SKM-1 treated with dmso at 0.1 percent for 144 hours (cell line): ENCODE measurements at regions not wholly inside any gene's neighbourhood (a gene's known extent, or its start where the extent isn't known, plus 50 kb on each side); places are given as distances from the start of the nearest gene placed in this dataset.
A peak's percentile ranks its signal among the peaks of the same experiment; 100 is the strongest.
"Not testable (repeated sequence)": the region's sequence is repeated elsewhere in the genome, so short reads cannot be mapped to it uniquely, and the experiment has no call there.

Experiments used
- DNase-seq: peaks from one replicate; lab custom pipeline; 2025; ENCODE audit not compliant: unreplicated experiment; lab: John Stamatoyannopoulos, UW

DNA sequence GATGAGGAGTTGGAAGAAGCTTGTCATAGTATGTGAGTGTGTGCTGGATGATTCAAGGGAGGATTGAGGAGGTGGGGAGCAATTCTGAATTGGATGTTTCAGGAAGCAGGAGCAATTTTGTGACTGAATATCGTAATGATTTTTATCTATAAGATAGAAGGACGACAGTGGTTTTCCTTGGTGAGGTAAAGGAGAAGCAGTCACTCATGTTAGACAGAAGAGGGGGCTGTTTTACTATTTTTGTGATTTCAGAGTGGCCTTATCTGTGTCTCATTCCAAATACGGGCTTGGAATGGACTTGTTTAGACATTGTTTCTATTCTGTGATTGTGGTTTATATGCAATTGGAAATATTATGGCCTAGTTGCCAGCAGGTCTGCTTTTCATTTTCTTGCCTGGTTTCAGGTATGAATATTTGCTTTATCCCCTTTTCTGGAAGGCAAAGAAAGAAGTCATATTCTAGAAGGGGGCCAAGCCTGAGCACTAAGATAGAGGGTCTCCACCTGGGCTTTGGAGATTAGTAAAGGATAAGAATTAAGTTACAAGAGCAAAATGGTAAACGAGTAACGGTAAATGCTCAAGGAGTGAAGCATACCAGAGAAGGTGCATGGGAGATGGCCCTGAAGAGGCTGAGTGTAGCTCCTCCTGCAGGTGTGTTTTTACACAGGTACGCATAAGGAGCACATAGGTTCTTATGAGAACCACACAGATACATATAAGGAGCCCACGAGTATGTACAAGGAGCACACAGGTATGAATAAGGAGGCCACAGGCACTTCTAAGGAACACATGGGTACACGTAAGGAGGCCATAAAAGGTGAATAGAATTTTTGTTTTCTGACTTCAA lies 124.6 kb upstream of the KCNAB1 start:
- peak; percentile 56 for DNase-seq

DNA sequence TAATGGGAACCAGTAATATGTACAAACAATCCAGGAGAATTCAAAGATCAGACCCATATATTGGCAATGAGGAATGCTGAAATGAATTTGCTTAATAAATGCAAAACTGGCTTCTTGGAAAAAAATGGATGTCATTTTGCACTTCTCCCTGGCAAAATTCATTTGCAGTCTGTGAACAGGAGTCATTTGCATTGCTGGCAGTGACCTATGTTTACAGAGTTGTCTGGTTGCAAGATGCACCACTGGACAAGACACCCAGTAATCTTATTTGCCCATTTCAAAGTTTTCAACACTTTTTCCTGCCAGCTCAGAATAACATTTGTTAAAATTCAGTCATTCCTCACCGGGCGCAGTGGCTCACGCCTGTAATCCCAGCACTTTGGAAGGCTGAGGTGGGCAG lies 123.5 kb upstream of the KCNAB1 start:
- DNase-seq: no peak

DNA sequence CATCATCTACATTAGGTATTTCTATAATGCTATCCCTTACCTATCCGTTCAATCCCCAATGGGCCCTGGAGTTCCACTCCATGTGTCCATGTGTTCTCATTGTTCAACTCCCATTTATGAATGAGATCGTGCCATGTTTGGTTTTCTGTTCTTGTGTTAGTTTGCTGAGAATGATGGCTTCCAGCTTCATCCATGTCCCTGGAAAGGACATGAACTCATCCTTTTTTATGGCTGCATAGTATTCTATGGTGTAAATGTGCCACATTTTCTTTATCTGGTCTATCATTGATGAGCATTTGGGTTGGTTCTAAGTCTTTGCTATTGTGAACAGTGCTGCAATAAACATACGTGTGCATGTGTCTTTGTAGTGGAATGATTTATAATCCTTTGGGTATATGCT lies 122.2 kb upstream of the KCNAB1 start:
- DNase-seq: not testable (repeated sequence)

DNA sequence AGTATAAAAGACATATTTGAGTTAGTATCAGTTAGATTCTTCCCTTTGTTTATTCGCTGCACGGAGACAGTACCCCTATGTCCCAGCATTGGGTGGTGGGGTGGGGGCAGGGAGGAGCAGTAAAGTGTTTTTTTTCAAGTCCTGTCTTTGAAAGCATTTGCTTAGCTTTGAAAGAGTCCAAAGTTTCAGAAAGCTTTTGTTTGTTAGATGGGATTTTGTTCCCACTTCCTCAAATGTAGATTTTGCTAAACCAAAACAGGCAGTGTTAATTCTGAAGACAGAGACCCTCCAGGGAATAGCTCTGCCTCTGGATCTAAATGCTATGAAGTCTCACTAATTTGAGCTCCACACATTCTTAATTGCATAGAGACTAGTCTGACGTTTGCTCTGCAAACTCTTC lies 114.6 kb upstream of the KCNAB1 start:
- no peak for DNase-seq

DNA sequence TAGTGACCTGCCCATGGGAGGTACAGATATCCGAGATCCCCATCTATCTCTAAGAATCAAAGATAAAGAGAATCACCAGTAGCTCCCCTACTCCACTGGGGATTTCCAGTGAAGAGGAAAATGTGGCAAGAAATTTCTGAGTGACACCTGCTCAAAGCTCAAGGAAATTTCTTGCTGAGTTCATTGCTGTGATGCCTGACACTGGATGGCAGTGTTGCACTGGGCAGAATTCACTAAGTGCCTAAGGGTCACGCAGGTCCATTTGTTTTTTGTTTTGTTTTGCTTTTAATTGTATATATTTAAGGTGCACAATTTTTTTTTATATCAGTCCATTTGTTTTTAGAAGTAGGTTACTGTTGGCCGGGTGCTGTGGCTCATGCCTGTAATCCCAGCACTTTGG lies 109.5 kb upstream of the KCNAB1 start:
- no peak for DNase-seq

DNA sequence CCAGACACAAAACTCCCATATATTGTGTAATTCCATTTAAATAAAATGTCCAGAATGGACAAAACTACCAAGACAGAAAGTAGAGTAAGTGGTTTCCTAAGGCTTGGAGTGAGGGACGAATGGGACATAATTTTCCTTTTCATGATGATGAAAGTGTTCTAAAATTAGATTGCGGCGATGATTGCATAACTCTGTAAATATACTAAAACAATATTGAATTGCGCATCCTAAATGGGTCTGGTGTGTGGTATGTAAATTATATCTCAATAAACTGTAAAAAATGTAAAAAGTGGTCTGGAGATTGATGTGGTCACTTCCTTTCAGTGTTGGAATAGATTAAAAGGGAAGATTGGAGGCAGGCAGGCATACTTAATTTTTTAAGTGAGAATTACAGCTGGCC lies 105.9 kb upstream of the KCNAB1 start:
- no peak for DNase-seq

DNA sequence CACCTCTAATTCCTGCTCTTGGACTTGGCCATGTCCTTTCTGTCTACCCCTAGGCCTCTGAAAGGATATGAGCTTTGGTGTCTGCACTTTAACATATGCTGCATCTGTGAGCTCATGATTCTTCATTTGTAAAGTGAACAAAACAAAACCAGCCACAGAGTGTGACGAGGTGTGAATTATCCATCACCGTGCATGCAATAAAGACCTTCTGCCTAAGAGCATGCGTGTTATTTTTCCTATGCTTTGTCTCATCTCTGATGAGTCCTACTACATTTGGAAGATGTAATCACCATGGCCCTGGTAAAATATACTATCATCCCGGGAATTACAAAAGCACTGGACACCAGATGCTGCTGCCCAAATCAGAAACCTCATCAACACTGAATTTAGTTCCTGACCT lies 103.5 kb upstream of the KCNAB1 start:
- no peak for DNase-seq

DNA sequence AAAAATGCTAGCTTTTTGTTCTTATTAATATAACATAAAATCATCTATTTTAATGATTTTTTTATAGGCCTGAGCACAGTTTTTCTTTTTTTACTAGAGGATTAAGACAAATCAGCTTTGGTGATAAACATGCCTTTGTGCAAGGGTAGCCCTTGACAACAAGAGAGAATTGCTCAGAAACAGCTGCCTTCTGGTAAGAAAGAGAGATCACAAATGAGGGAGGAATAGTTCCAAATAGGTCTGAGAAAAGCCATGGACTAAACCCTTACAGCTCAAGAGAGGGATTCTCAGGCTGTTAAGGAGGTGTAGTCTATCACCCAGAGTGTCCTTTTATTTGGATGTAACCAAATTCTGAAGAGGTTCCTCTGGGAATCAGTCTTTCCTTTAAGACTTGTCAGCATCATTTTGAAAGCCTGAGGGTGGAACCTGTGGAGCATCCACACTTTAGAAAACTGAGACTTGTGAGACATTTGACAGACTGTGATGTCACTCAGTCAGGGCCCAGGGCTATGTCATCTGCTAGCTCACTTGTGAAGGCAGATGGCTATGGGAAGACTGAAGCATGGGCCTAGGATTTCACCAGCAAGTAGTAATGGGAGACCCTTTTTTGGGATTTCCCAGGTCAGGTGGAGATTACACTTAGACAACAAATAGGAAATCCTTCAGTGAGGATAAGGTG lies 102.9 kb upstream of the KCNAB1 start:
- DNase-seq: no peak

DNA sequence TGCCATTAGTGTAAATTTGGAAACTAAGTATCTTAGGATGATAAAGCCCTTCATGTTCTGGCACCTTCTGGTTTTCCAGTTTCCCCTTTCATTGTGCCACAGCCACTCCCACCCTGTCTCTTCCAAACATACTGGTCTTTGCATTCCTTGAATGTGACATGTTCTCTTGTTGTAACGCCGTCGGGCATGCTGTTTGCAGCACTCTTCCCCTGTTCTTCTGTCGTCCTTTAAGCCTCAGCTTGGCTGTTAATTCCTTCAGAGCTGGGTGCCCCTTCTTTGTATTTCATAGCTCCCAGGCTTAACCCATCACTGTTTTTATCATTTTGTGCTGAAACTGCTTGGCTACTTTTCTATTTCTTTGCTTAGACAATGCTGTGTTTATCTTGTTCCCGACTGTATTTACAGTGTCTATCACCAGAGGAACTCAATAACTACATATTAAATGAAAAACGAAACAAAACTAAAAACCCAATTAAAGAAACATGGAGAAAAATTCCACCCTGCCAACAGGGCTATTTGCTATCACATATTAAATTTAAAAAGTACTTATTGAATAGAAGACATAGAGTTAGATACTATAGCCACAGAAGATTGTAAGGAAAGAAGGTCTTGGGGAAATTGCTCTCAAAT lies 95.4 kb upstream of the KCNAB1 start:
- DNase-seq: no peak

DNA sequence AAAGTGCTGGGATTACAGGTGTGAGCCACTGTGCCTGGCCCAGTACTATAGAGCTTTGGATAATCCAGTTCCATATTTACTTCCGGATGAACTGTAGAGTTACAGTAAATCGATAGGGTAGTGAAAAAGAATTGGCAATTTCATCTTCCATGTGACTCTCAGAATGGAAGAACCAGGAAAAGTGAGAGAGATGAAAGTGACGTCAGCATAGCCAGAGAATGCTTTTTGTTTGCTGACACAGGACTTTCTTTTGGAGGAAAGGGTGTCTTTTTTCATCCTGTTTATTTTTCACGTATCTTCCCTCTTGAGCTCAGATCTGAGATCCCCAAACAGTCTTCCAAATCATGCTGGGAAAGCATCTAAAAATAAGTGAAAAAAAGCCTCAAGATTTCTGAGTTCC lies 91.2 kb upstream of the KCNAB1 start:
- no peak for DNase-seq

DNA sequence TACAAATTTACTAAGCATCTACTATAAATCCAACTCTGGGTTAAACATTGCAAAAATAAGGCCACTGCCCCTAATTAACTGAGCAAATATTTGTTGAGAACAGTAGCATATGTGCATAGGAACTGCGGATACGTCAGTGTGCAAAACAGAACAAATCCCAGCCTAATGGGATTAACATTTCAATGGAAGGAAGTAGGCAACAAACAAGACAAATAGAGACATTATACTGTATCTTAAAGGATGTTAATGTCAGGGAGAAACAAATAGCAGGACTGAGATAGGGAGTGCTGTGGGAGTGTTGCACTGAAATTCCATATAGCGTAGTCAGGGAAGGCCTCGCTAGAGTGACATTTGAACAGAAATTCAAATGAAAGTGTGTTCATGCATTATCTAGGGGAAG lies 89.7 kb upstream of the KCNAB1 start:
- no peak for DNase-seq

DNA sequence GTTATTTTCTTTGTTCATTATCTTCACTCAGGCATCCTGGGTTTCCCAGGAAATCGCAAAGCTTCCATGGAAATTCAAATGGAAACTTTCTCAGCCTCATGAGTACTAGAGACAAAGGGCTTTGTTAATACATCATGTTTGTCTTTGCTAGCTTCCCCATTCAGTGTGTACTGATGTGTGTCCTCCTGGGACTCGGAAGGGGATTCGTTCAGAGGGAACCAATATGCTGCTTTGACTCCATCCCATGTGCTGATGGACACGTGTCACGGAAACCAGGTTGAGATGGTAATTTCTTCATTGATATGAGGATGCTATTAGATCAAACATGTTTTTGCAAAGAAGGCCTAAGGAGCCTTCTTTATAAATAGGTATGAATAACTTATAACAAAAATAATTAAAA lies 87.0 kb upstream of the KCNAB1 start:
- DNase-seq: no peak

DNA sequence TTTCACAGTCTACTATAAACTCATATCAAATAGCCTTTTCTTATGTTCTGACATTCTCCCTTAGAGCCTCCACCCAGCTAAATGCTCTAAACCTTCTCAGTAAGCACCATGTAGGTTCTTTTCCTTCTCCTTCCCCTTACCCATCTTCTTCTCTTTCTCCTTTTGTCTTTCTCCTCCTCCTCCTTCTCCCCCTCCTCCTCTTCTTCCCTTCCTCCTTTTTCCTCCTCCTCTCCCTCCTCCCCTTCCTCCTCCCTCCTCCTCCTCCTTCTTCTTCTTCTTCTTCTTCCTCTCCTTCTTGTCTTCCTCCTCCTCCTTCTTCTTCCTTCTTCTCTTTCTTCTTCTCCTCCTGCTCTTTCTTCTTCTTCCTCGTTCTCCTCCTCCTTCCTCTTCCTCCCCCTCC lies 85.2 kb upstream of the KCNAB1 start:
- DNase-seq: no peak

DNA sequence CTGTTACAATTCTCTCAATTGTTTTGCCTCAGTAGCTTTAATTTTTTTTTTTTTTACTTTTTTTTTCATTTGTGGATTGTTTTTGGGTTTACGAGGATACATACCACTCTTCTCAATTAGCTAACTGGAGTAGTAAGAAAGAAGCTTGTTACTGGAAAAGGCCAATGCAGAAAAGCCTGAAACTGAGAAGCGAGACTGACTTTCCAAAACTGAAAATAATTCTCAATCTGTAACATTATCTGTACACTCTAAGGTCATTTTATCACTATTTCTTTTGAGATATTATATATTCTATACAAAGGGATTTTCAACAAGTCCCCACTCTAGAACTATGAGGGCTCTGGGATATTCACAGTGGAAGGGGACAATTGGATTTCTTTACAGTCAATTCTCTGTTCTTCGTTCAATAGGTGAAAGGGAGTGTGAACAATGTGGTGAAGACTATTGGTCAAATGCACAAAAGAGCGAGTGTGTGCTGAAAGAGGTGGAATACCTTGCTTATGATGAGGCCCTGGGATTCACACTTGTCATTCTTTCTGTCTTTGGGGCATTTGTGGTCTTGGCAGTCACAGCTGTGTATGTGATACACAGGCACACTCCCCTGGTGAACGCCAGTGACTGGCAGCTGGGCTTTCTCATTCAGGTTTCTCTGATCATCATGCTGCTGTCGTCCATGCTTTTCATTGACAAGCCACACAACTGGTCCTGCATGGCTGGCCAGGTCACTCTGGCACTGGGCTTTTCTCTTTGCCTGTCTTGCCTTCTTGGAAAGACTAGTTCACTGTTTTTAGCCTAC lies 83.9 kb upstream of the KCNAB1 start:
- no peak for DNase-seq

DNA sequence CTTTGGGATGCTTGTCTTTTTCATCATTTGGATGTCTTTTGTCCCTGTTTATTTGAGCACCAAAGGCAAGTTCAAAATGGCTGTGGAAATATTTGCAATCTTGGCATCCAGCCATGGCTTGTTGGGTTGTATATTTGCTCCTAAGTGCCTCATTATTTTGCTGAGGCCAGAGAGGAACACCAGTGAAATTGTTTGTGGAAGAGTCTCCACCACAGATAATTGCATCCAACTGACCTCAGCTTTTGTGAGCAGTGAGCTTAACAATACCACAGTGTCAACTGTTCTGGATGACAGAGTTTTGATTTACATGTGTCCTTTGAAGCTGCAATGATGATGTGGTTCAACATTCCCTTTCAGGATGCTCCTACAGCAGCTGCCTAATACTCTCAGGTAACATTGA lies 83.0 kb upstream of the KCNAB1 start:
- DNase-seq: no peak

DNA sequence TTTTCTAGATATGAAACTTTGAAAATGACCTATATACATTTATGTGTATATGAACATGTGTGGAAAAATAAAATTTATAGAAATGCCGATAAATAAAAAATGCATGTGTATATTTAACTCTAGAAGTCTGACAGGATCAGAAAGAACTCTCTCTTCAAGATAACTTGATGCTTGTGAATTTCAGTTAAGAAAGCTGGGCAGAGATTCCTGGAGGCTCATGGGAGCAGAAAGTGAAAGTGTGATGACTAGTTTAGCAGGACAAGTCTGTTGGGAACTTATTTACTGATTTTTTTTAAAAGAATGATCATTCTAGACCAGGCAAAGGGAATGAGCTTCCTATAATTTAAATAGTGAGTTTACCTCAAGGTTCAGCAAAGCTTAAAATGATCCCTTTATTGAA lies 81.5 kb upstream of the KCNAB1 start:
- DNase-seq: no peak

DNA sequence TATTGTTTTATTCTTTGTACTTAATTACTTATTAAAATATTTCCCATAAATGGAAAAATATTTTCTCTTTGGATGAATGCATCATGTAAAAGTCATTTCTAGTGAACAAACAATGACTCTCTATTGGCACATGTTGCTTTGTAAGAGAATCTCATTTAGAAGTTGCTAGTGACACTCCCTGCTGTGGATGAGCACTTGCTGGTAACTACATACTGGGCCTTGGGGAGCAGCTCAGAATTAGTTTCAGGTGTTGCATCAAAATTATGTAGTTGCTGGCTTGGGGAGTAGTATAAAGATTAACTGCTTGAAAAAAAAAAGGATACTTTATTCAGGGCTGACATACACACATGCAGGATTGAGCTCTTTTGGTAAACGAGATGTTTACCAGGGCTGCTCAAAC lies 80.3 kb upstream of the KCNAB1 start:
- no peak for DNase-seq

DNA sequence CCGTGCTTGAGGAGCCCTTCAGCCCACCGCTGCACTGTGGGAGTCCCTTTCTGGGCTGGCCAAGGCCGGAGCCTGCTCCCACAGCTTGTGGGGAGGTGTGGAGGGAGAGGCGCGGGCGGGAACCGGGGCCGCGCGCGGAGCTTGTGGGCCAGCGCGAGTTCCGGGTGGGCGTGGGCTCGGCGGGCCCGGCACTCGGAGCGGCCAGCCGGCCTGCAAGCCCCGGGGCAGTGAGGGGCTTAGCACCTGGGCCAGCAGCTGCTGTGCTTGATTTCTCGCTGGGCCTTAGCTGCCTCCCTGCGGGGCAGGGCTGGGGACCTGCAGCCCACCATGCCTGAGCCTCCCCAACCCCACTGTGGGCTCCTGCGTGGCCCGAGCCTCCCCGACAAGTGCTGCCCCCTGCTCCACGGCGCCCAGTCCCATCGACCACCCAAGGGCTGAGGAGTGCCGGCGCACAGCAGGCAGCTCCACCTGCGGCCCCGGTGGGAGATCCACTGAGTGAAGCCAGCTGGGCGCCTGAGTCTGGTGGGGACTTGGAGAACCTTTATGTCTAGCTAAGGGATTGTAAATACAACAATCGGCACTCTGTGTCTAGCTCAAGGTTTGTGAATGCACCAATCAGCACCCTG lies 79.0 kb upstream of the KCNAB1 start:
- DNase-seq: not testable (repeated sequence)

DNA sequence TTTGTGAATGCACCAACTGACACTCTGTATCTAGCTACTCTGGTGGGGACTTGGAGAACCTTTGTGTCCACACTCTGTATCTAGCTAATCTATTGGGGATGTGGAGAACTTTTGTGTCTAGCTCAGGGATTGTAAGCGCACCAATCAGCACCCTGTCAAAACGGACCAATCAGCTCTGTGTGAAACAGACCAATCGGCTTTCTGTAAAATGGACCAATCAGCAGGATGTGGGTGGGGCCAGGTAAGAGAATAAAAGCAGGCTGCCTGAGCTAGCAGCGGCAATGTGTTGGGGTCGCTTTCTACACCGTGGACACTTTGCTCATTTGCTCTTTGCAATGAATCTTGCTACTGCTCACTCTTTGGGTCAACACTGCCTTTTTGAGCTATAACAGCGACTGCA lies 78.5 kb upstream of the KCNAB1 start:
- DNase-seq: not testable (repeated sequence)

DNA sequence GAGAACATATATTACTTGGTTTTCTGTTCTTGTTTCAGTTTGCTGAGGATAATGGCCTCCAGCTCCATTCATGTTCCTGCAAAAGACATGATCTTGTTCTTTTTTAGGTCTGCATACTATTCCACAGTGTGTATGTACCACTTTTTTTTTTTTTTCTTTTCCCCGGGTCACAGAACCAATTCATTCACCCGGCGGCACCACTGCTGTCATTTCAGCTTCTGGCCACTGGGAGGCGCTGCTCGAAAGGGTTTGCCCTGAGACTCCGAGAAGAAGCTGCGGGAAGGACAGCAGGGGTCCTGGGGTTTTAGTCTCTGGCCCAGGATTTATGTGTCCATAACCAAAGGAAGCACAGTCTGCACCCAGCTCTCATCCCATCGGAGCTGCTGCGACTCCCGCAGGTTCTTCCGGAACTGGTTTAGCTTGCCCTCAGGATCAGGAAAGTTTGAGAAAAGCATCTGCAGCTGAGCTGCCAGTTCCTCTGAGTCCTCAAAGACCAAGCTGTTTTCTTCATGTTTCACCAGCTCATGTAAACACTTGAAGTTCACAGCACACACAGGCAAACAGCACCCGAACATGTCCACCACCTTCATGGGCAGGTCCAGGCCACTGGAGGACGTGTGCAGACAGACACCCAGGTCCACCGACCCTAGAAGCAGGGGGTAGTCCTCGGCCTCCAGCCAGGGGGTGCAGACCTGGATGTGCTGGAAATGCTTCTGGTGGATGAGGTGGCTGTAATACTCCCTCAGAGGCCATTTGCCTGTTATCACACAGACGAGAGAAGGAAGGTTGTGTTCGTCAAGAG lies 76.3 kb upstream of the KCNAB1 start:
- peak; percentile 26 for DNase-seq
